ENCODE measurements at regions not wholly inside any gene's neighbourhood (a gene's known extent, or its start where the extent isn't known, plus 50 kb on each side); places are given as distances from the start of the nearest gene placed in this dataset.
A peak's percentile ranks its signal among the peaks of the same experiment; 100 is the strongest.

GRCh38 chr5:42951293-42951840, 88.8 kb downstream of the ANXA2R start:
- CTCF ChIA-PET, result interaction anchor here (0.6 kb wide), 1 partner anchor 54 kb away, joined by 3 read pairs; no protein-coding TSS in a partner anchor
- Mint-ChIP-seq H3K36me3 (ENCODE audit: insufficient read depth, unreplicated experiment) (peaks cover 4% of the 10 kb centered on the region), H3K9me3 (ENCODE audit: unreplicated experiment) (peaks cover 6% of the 10 kb centered on the region), H3K27ac (ENCODE audit: low read depth, unreplicated experiment) (no peak overlapping the region), H3K27me3 (ENCODE audit: insufficient read depth, unreplicated experiment) (no peaks in the 10 kb centered on the region), H3K4me3 (ENCODE audit: unreplicated experiment) (no peak overlapping the region), H3K4me1 (ENCODE audit: insufficient read depth, unreplicated experiment) (no peaks in the 10 kb centered on the region)
- no peak for DNase-seq (ENCODE audit: unreplicated experiment)
- intact Hi-C loops (cut with micrococcal nuclease), result loop anchor here (2.0 kb wide), 2 partner anchors 33 to 91 kb away; no protein-coding TSS in a partner anchor
- BruUV-seq (replicated peaks), result TSS peak; percentile 38
- POLR2A ChIA-PET, result interaction anchor here (0.6 kb wide), 1 partner anchor 286 kb away, joined by 3 read pairs; no protein-coding TSS in a partner anchor
- TF ChIP-seq CTCF (IDR thresholded peaks at IDR 0.05; ENCODE audit: unreplicated experiment), result no peak

GRCh38 chr5:42950456-42951292, 89.4 kb downstream of the ANXA2R start:
- ChIA-PET POLR2A (interaction anchor here (0.6 to 3.6 kb wide), 6 partner anchors 18 to 1046 kb away, joined by 3 to 17 read pairs (median 4); partner anchors contain the start of gene RIMOC1), CTCF (interaction anchor here (0.6 to 1.0 kb wide), 9 partner anchors 27 to 639 kb away, joined by 3 to 5 read pairs (median 3); no protein-coding TSS in a partner anchor)
- no TSS peak for BruUV-seq (replicated peaks)
- H3K9me3 Mint-ChIP-seq (ENCODE audit: unreplicated experiment), result peaks cover 6% of the 10 kb centered on the region
- H3K27me3 Mint-ChIP-seq (ENCODE audit: insufficient read depth, unreplicated experiment), result no peaks in the 10 kb centered on the region
- peak; percentile 98 for DNase-seq (ENCODE audit: unreplicated experiment)
- H3K4me3 Mint-ChIP-seq (ENCODE audit: unreplicated experiment), result peak overlapping the region; percentile 47
- peak overlapping the region; percentile 85 for H3K27ac Mint-ChIP-seq (ENCODE audit: low read depth, unreplicated experiment)
- TF ChIP-seq CTCF (IDR thresholded peaks at IDR 0.05; ENCODE audit: unreplicated experiment), result no peak
- intact Hi-C loops (cut with micrococcal nuclease), result loop anchor here (1.0 to 2.0 kb wide), 5 partner anchors 34 to 155 kb away; no protein-coding TSS in a partner anchor
- no peaks in the 10 kb centered on the region for H3K4me1 Mint-ChIP-seq (ENCODE audit: insufficient read depth, unreplicated experiment)
- peaks cover 4% of the 10 kb centered on the region for H3K36me3 Mint-ChIP-seq (ENCODE audit: insufficient read depth, unreplicated experiment)

- H3K4me1 Mint-ChIP-seq (ENCODE audit: insufficient read depth, unreplicated experiment), result peaks cover 3% of the 10 kb centered on the region
- peak overlapping the region; percentile 47 for H3K4me3 Mint-ChIP-seq (ENCODE audit: unreplicated experiment)
- H3K27ac Mint-ChIP-seq (ENCODE audit: low read depth, unreplicated experiment), result peak overlapping the region; percentile 85
- no peak for TF ChIP-seq CTCF (IDR thresholded peaks at IDR 0.05; ENCODE audit: unreplicated experiment)
- intact Hi-C loops (cut with micrococcal nuclease), result loop anchor here (1.0 to 2.0 kb wide), 5 partner anchors 35 to 155 kb away; no protein-coding TSS in a partner anchor
- H3K9me3 Mint-ChIP-seq (ENCODE audit: unreplicated experiment), result peaks cover 6% of the 10 kb centered on the region
- no peak for DNase-seq (ENCODE audit: unreplicated experiment)
- H3K36me3 Mint-ChIP-seq (ENCODE audit: insufficient read depth, unreplicated experiment), result peaks cover 4% of the 10 kb centered on the region
- H3K27me3 Mint-ChIP-seq (ENCODE audit: insufficient read depth, unreplicated experiment), result no peaks in the 10 kb centered on the region
- POLR2A ChIA-PET, result interaction anchor here (0.8 to 3.6 kb wide), 5 partner anchors 19 to 1046 kb away, joined by 3 to 17 read pairs (median 4); partner anchors contain the start of gene RIMOC1
- CTCF ChIA-PET, result interaction anchor here (0.6 to 1.0 kb wide), 8 partner anchors 27 to 640 kb away, joined by 3 to 5 read pairs (median 3); no protein-coding TSS in a partner anchor
- TSS peak; percentile 64 for BruUV-seq (replicated peaks)
Observed at GRCh38 chr5:42950116-42950455, 90.0 kb downstream of the ANXA2R start.
